Activated CD4-positive, alpha-beta T cell treated with anti-CD3 and anti-CD28 coated beads, Interleukin-2, amount 10 ng/mL, durations not matched to agents 7 days and 5 days (primary cell): ENCODE measurements at regions not wholly inside any gene's neighbourhood (a gene's known extent, or its start where the extent isn't known, plus 50 kb on each side); places are given as distances from the start of the nearest gene placed in this dataset.

Experiments
- CTCF ChIA-PET: fragments of 350-600 bp; sonication (Branson Sonifier 250); formaldehyde crosslinking; loops from one replicate; lab custom pipeline; 2021; ENCODE audit warnings: antibody characterized with exemption; lab: Charles Lee
- POLR2A ChIA-PET: fragments of 350-600 bp; sonication (Branson Sonifier 250); formaldehyde crosslinking; loops from one replicate; lab custom pipeline; 2021; ENCODE audit warnings: antibody characterized with exemption; lab: Charles Lee
- DNase-seq: peaks from one replicate; pipeline ENCODE4 v3.0.0-alpha.2; 2020
- H3K27ac Mint-ChIP-seq: one replicate; pipeline ENCODE4 v1.8.0; 2021; ENCODE audit warnings: mild to moderate bottlenecking, moderate library complexity, mixed read lengths
- H3K27me3 Mint-ChIP-seq: one replicate; pipeline ENCODE4 v1.8.0; 2021; ENCODE audit warnings: mixed read lengths
- H3K36me3 Mint-ChIP-seq: one replicate; pipeline ENCODE4 v1.8.0; 2021; ENCODE audit warnings: low read depth, mixed read lengths
- H3K4me1 Mint-ChIP-seq: one replicate; pipeline ENCODE4 v1.8.0; 2021; ENCODE audit warnings: mixed read lengths
- H3K4me3 Mint-ChIP-seq: one replicate; pipeline ENCODE4 v1.8.0; 2021; ENCODE audit warnings: mild to moderate bottlenecking, moderate library complexity, mixed read lengths
- H3K9me3 Mint-ChIP-seq: one replicate; pipeline ENCODE4 v1.8.0; 2021; ENCODE audit warnings: mixed read lengths

DNA sequence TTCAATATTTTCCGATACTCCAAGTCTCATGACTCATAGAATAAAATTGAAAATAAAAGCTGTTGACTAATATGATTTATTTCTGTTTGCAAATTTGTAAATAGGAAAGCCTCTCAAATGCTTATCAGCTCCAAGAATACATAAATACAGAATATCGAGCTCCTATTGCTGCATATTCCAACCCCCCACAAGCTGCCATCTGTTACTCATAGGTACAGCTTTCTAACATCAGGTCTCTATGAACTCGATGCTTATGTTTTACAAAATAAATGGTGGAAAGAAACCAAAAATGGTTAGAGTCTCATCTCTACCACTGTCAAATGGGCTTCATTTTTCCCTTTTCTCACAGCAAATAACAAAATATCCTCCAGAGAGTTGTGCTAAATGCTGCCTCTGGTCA is 631.6 kb upstream of the CDH18 start:
- POLR2A ChIA-PET: no interaction called here
- no peaks in the 10 kb centered on the region for H3K36me3 Mint-ChIP-seq
- H3K4me3 Mint-ChIP-seq: no peak overlapping the region
- CTCF ChIA-PET: no interaction called here
- H3K9me3 Mint-ChIP-seq: peaks cover 9% of the 10 kb centered on the region
- no peaks in the 10 kb centered on the region for H3K27me3 Mint-ChIP-seq
- H3K4me1 Mint-ChIP-seq: no peaks in the 10 kb centered on the region
- no peak for DNase-seq
- H3K27ac Mint-ChIP-seq: no peak overlapping the region

DNA sequence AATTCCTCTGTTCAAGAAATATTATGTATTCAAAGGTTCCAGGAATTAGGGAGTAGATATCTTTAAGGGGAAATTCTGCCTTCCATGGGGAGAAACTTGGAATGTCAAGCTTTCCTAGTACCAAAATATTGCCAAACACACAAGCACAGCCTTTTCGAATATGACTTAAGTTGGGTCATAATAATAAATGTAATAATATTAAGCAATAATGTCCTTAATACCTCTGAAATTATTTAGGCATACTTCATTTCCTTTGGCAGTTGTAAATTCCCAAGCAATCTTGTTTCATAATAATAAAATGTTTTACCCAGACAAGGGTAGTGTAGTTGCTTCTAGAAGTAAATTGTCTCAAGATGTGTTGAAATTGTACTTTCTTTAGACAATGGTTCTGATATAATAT is 630.3 kb upstream of the CDH18 start:
- Mint-ChIP-seq H3K36me3 (no peaks in the 10 kb centered on the region), H3K27me3 (no peaks in the 10 kb centered on the region), H3K4me1 (no peaks in the 10 kb centered on the region), H3K4me3 (no peak overlapping the region), H3K27ac (no peak overlapping the region), H3K9me3 (peaks cover 11% of the 10 kb centered on the region)
- CTCF ChIA-PET: no interaction called here
- POLR2A ChIA-PET: no interaction called here
- no peak for DNase-seq

DNA sequence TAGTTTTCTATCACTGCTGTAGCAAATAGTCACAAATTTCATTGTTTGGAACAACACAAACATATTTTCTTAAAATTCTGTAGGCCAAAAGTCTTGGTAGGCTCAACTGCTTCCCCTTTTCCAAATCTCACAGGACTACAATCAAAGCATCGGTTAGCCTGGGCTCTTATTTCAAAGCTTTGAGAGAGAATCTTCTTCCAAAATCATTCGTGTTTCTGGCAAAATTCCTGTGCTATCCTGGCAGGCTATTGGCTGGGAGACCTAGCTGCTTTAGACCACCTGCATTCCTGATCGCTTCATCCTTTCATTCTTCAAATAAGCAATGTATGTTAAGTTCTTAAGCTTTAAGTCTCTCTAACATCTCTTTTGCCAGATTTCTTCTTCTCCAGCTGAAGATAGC is 629.8 kb upstream of the CDH18 start:
- Mint-ChIP-seq H3K27me3 (no peaks in the 10 kb centered on the region), H3K4me3 (no peak overlapping the region), H3K4me1 (no peaks in the 10 kb centered on the region), H3K36me3 (no peaks in the 10 kb centered on the region), H3K9me3 (peaks cover 14% of the 10 kb centered on the region), H3K27ac (no peak overlapping the region)
- CTCF ChIA-PET: no interaction called here
- no peak for DNase-seq
- POLR2A ChIA-PET: no interaction called here

DNA sequence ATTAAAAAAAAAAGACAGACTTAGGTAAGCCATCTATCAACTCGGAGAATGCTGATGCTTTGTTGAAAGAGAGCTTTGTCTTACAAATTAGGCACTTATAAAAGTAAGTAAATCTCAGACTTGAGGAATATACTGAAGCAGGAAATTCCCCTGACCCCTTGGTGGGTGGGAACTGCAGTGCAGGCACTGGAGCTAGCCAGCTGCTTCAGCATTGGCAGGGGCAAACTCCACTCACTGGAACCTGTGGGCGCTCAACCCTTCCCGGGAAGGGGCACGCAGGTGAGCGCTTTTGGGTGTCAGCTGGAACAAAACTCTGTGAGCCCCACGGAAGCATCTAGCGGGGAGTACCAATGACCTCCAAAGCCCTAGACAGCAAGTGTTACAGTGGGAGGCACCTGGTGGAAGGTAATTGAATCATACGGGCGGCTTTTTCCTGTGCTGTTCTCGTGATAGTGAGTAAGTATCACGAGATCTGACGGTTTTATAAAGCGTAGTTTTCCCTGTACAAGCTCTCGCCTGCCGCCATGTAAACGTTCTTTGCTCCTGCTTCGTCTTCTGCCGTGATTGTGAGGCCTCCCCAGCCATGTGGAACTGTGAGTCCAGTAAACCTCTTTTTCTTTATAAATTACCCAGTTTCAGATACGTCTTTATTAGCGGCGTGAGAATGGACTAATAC is 628.0 kb upstream of the CDH18 start:
- no peaks in the 10 kb centered on the region for H3K36me3 Mint-ChIP-seq
- H3K27ac Mint-ChIP-seq: no peak overlapping the region
- CTCF ChIA-PET: no interaction called here
- POLR2A ChIA-PET: no interaction called here
- H3K9me3 Mint-ChIP-seq: peaks cover 15% of the 10 kb centered on the region
- H3K4me1 Mint-ChIP-seq: no peaks in the 10 kb centered on the region
- no peak overlapping the region for H3K4me3 Mint-ChIP-seq
- H3K27me3 Mint-ChIP-seq: no peaks in the 10 kb centered on the region
- no peak for DNase-seq

DNA sequence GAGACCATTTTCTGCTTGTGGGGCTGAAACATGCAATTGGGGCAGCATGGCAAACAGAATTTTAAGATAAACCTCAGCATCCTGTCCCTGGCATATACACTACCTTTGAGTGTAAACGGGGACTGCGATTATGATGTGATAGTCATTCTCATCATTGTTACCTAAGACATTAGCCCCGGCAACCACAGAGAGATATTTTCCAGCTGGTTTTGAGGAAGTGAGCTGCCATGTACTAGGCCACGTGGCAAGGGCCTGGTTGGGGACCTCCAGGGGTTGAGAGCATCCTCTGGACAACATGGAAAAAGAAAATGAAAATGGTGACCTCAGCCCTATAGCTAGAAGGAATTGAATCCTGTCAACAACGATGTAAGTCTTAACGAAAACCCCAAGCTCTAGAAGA is 623.6 kb upstream of the CDH18 start:
- Mint-ChIP-seq H3K27ac (no peak overlapping the region), H3K9me3 (peaks cover 12% of the 10 kb centered on the region), H3K36me3 (no peaks in the 10 kb centered on the region), H3K4me1 (no peaks in the 10 kb centered on the region), H3K4me3 (no peak overlapping the region), H3K27me3 (no peaks in the 10 kb centered on the region)
- ChIA-PET CTCF (no interaction called here), POLR2A (no interaction called here)
- no peak for DNase-seq

DNA sequence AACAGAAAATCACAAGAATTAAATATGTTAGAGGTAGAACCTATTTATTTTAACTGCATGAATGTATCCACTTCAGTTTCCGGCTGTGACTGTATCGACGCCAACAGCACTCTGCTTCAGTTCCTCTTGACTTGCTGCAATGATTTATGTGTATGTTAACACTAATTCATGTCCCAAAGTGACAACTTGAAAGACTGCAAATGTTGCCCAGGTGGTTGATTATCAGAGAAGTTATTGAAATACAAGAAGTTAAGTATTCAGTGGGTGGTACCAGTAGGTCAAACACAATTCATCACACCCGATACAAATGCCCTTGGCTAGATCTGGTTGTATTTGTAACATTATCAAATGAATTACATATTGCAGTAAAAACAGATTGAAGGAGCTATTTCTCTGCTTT is 622.7 kb upstream of the CDH18 start:
- CTCF ChIA-PET: no interaction called here
- Mint-ChIP-seq H3K9me3 (peaks cover 12% of the 10 kb centered on the region), H3K4me1 (no peaks in the 10 kb centered on the region), H3K36me3 (no peaks in the 10 kb centered on the region), H3K4me3 (no peak overlapping the region), H3K27ac (no peak overlapping the region), H3K27me3 (no peaks in the 10 kb centered on the region)
- POLR2A ChIA-PET: no interaction called here
- no peak for DNase-seq

DNA sequence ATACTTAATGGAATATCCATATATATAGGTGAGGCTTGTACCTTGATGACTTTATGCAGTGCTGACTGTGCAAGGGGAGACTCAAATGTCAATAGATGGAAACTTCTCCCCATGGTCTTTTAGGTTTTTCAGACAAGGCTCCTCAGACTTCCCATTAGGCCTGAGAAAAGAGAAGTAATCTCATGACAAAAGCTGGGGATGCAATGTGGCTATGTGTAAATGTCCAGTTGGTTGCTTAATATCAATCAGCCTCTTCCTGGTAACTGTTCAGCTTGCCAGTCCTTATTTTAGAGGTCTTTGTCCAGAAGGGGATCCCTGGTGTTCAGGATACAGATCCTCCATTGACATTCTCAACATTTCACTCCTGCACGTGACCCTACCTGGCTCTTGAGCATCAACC is 621.1 kb upstream of the CDH18 start:
- CTCF ChIA-PET: no interaction called here
- Mint-ChIP-seq H3K9me3 (peaks cover 9% of the 10 kb centered on the region), H3K36me3 (no peaks in the 10 kb centered on the region), H3K4me1 (no peaks in the 10 kb centered on the region), H3K27ac (no peak overlapping the region), H3K4me3 (no peak overlapping the region), H3K27me3 (no peaks in the 10 kb centered on the region)
- DNase-seq: no peak
- POLR2A ChIA-PET: no interaction called here

DNA sequence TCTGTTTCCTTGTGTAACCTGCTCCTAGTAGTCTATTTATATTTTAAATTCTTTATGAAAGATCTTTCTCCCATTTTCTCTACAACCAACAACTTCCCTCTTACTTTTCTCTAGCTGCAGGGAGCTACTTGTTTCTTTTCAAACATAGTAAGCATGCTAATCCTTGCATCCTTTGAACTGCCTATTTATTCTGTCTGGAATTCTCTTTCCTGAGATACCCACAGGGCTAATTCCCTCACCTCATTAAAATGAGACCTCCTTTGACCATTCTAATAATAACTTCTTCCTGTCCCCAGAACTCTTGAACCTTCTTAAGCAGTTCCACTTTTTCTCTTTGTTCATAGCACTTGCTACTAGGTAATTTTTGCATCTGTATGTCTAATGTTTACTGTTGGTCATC is 620.6 kb upstream of the CDH18 start:
- Mint-ChIP-seq H3K4me3 (no peak overlapping the region), H3K27me3 (no peaks in the 10 kb centered on the region), H3K27ac (no peak overlapping the region), H3K9me3 (peaks cover 8% of the 10 kb centered on the region), H3K36me3 (no peaks in the 10 kb centered on the region), H3K4me1 (no peaks in the 10 kb centered on the region)
- ChIA-PET CTCF (no interaction called here), POLR2A (no interaction called here)
- DNase-seq: no peak

DNA sequence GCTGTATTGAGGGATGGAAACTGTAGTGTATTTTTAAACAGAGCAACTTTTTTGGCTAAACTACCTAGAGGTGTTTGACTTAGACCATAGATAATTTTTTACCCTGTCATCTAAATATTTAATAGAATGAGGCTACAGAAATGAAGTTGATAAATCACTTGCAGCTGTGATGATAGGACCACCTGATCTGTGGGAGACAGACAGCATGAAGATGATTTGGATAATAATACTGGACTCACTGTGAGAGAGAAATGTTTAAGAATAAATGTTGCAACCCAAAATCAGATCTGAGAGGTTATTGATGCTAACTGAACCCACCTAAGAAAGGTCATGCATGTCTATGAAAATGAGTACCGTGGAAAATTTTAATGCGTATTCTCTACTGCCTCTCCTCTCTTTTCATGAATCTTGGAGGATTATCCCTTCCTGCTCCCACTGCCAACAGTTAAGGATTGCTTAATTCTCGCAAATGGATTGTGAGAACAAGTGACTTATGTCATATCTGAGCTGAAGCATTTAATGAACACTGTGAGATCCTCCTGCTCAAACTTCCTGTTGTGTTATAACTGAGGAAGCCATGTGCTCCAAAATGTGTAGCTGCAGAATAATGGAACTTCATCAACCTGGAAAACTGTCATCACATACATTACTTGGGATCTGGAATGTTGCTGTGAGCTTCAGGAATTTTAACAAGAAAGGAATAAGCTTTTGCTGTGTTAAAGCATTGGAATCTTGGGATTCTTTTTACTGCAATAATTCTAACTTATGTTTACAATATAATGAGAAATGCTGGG is 617.9 kb upstream of the CDH18 start:
- Mint-ChIP-seq H3K4me1 (no peaks in the 10 kb centered on the region), H3K36me3 (no peaks in the 10 kb centered on the region), H3K27me3 (no peaks in the 10 kb centered on the region), H3K27ac (no peak overlapping the region), H3K9me3 (peaks cover 4% of the 10 kb centered on the region), H3K4me3 (no peak overlapping the region)
- POLR2A ChIA-PET: no interaction called here
- CTCF ChIA-PET: no interaction called here
- no peak for DNase-seq

DNA sequence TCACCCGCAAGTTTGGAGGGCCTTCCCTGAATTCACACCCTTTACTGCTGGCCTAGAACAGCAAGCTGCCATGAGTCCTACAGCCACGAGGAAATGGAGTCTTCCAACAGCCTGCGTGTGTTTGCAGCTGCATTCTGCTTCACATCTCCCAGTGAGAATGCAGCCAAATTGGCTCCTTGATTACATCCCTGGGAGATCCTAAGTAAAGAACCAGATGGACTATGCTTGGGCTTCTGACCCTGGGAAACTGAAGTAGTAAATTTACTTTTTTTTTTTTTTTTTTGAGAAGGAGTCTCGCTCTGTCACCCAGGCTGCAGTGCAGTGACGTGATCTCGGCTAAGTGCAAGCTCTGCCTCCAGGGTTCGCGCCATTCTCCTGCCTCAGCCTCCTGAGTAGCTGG is 617.0 kb upstream of the CDH18 start:
- no peaks in the 10 kb centered on the region for H3K4me1 Mint-ChIP-seq
- ChIA-PET CTCF (no interaction called here), POLR2A (no interaction called here)
- no peaks in the 10 kb centered on the region for H3K36me3 Mint-ChIP-seq
- H3K27ac Mint-ChIP-seq: no peak overlapping the region
- no peaks in the 10 kb centered on the region for H3K27me3 Mint-ChIP-seq
- H3K4me3 Mint-ChIP-seq: no peak overlapping the region
- DNase-seq: no peak
- peaks cover 4% of the 10 kb centered on the region for H3K9me3 Mint-ChIP-seq

DNA sequence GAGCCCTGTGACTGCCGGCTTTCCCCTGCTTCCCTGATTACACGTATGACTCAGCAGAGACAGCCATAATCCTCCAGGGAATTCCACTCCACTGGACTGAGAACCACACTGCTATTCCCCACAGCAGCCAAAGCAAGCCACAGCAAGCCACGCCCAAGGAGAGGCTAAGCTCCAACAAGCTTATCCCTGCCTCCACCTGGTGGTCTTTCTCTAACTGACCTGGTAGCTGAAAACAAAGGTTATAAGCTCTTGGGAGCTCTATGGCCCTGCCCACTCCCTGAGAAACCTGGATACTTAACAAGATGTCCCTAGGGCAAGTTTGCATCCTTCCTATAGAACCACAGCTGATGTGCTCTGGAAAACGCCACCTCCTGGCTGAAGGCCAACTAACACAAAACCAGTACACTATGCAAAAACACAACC is 613.7 kb upstream of the CDH18 start:
- Mint-ChIP-seq H3K27me3 (no peaks in the 10 kb centered on the region), H3K4me1 (no peaks in the 10 kb centered on the region), H3K27ac (no peak overlapping the region), H3K9me3 (peaks cover 7% of the 10 kb centered on the region), H3K36me3 (no peaks in the 10 kb centered on the region), H3K4me3 (no peak overlapping the region)
- no peak for DNase-seq
- POLR2A ChIA-PET: no interaction called here
- CTCF ChIA-PET: no interaction called here

DNA sequence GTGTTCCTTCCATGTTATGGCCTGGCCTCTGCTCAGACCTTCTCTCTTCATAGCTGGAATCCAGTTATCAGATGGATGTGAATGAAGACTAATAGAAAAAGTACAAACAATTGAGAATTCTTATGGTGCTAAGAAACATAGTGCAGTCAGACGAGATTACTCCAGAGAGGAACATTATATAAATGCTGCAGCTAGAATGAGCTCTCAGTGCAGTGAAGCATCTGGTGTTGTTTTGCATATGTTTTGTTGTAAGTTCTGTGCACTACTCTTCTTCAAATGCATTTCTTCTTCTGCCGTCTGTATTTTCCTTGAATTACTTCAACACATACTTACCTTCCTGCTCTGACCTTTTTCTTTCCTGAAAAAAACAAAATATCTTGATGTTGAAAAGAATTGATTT is 602.4 kb upstream of the CDH18 start:
- CTCF ChIA-PET: no interaction called here
- Mint-ChIP-seq H3K36me3 (no peaks in the 10 kb centered on the region), H3K4me1 (no peaks in the 10 kb centered on the region), H3K27me3 (no peaks in the 10 kb centered on the region), H3K9me3 (peaks cover under 1% of the 10 kb centered on the region), H3K4me3 (no peak overlapping the region), H3K27ac (no peak overlapping the region)
- no peak for DNase-seq
- POLR2A ChIA-PET: no interaction called here

DNA sequence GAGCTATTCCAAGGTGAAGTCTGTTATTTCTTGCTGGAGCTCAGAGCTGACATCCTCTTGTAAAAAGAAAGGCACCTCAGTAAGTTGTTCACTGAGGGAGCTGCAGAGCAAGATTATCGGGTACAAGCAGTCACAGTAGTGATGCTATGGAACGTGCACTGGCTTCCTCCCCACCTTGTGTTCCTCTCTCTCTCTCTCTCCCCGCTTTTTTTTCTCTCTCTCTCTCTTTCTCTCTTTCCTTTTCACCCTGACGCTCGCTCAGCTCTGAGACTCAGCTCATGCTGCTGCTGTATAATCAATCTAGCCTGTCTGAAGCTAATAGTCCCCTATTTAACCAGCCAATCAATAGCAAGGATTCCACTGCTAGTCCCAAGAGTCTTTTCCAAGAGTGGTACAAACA is 587.6 kb upstream of the CDH18 start:
- peaks cover 8% of the 10 kb centered on the region for H3K9me3 Mint-ChIP-seq
- no peak overlapping the region for H3K27ac Mint-ChIP-seq
- POLR2A ChIA-PET: no interaction called here
- H3K27me3 Mint-ChIP-seq: no peaks in the 10 kb centered on the region
- CTCF ChIA-PET: no interaction called here
- H3K36me3 Mint-ChIP-seq: no peaks in the 10 kb centered on the region
- DNase-seq: no peak
- H3K4me3 Mint-ChIP-seq: no peak overlapping the region
- no peaks in the 10 kb centered on the region for H3K4me1 Mint-ChIP-seq

DNA sequence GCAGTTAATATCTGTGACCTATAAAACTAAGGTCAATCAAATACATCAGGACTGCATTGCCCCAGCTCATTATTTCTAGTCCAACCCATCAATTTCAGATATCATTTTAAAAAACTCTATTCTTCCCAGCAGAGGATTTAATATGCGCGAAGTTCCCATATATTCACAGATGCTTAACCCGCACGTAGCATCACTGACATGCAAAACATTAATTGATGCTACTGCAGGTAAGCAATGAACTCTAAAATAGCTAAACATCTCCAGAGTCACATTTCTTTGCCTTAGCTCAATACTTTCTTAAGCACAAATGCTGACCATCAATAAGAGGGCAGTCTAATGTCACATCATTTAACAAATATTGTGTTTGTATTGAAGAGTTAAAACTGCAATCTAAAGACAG is 586.6 kb upstream of the CDH18 start:
- H3K27me3 Mint-ChIP-seq: no peaks in the 10 kb centered on the region
- H3K4me3 Mint-ChIP-seq: no peak overlapping the region
- CTCF ChIA-PET: no interaction called here
- H3K4me1 Mint-ChIP-seq: no peaks in the 10 kb centered on the region
- H3K36me3 Mint-ChIP-seq: no peaks in the 10 kb centered on the region
- POLR2A ChIA-PET: no interaction called here
- H3K27ac Mint-ChIP-seq: no peak overlapping the region
- peaks cover 4% of the 10 kb centered on the region for H3K9me3 Mint-ChIP-seq
- no peak for DNase-seq
